Adrenal gland (tissue), 9 donors: ENCODE measurements at regions not wholly inside any gene's neighbourhood (a gene's known extent, or its start where the extent isn't known, plus 50 kb on each side); places are given as distances from the start of the nearest gene placed in this dataset.

Experiments used
- DNase-seq, 7 donors: peaks; one replicate each; pipeline ENCODE4 v3.0.0-alpha.2; 2019 to 2020
- H3K27ac ChIP-seq, 5 donors: fragments of 200-600 bp; sonication (generic) in 4 of 5; 1 replicate in 3 of 5; 2 replicates in 2 of 5; pipeline versions ENCODE4 v1.5.1 to v1.8.0; 2016 to 2020; ENCODE audit warnings: mild to moderate bottlenecking in 1 of 5
- H3K27me3 ChIP-seq: fragments of 200-600 bp; 2 replicates; pipeline ENCODE4 v1.8.0; 2021
- H3K36me3 ChIP-seq, 2 donors: fragments of 200-600 bp; replicated peaks in 1 of 2; 1 replicate in 1 of 2; 2 replicates in 1 of 2; pipeline versions ENCODE4 v1.5.1 to v1.8.0; 2018 to 2022
- H3K4me1 ChIP-seq, 2 donors: fragments of 200-600 bp; replicated peaks in 1 of 2; 1 replicate in 1 of 2; 2 replicates in 1 of 2; pipeline versions ENCODE4 v1.5.1 to v1.8.0; 2018 to 2021
- H3K4me3 ChIP-seq, 4 donors: fragments of 200-600 bp; sonication (generic) in 3 of 4; one replicate each; pipeline ENCODE4 v1.5.1; 2016 to 2018
- H3K9me3 ChIP-seq, 3 donors: fragments of 200-600 bp; sonication (generic) in 1 of 3; replicated peaks in 1 of 3; 1 replicate in 2 of 3; 2 replicates in 1 of 3; pipeline versions ENCODE4 v1.5.1 to v1.8.0; 2016 to 2021
- POLR2A ChIP-seq, 2 donors: fragments of 450-650 bp; IDR thresholded peaks; one replicate each; pipeline ENCODE4 v1.6.1; 2017; ENCODE audit warnings: antibody characterized with exemption in 2 of 2, mild to moderate bottlenecking in 2 of 2, moderate library complexity in 1 of 2
- WGBS, 4 donors: extraction: QIAGEN DNeasy Blood & Tissue Kit in 2 of 4; methylation state at CpG; one replicate each; pipeline versions ENCODE4 v1.1.5 to v1.1.7; 2013 to 2017; 5-methylcytosine and 5-hydroxymethylcytosine counted together
- intact Hi-C, 2 donors: fragments of 100-400 bp; cut with DNase I; formaldehyde crosslinking; loops; one replicate each; pipeline versions ENCODE4 v1.14.1 to v1.15.0; 2022 to 2023
- TF ChIP-seq, protein P1 (sequence below), 6 experiments: fragments of 450-650 bp in 4 of 6; fragments of 200-600 bp in 2 of 6; sonication (generic) in 1 of 6; IDR thresholded peaks; 1 replicate in 5 of 6; 2 replicates in 1 of 6; pipeline versions ENCODE4 v1.5.1 to v1.8.0; 2016 to 2021; ENCODE audit warnings: antibody characterized with exemption in 6 of 6, mild to moderate bottlenecking in 2 of 6, moderate library complexity in 1 of 6
- donor health status: healthy with polysubstance abuse.
- donor health status: Bipolar disorder and iron deficiency.
- donor health status: DM: yes; HTN: yes; CAD: no.
- donor health status: DM: no; HTN: no; CAD: no.
- donor health status: DM: no; HTN: no; CAD: no.

DNA sequence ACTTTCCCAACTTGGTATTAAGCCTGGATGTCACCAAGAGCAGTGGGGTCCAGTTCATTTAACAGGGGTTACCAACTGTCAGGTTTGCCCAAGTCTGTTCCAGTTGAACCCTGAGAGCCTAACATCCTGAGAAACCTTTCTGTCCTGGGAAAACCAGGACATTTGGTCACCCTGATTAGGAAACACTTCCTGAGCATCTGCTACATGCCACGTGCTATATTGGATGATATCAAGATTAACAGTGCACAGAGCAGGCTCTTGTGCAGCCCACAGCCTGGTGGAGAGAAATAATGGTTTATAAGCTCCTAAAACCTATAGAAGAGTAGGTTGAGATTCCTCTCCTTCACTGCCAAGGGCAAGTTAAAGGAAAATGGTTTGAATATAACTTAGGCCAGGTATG lies 102.9 kb upstream of the RAD23B start:
- Histone ChIP-seq H3K27me3 (no peaks in the 10 kb centered on the region), H3K4me3 (no peak overlapping the region), H3K36me3 (no peaks in the 10 kb centered on the region), H3K27ac (no peak overlapping the region), H3K4me1 (no peaks in the 10 kb centered on the region), H3K9me3 (no peaks in the 10 kb centered on the region)
- no peak for DNase-seq
- intact Hi-C loops = no loop called here
- 45 to 76% (median 62%) methylated on average over 1 of the region's 1 CpG for WGBS, 4 donors
- no peak for TF ChIP-seq POLR2A (IDR thresholded peaks at IDR 0.05)
- TF ChIP-seq, protein P1, sequence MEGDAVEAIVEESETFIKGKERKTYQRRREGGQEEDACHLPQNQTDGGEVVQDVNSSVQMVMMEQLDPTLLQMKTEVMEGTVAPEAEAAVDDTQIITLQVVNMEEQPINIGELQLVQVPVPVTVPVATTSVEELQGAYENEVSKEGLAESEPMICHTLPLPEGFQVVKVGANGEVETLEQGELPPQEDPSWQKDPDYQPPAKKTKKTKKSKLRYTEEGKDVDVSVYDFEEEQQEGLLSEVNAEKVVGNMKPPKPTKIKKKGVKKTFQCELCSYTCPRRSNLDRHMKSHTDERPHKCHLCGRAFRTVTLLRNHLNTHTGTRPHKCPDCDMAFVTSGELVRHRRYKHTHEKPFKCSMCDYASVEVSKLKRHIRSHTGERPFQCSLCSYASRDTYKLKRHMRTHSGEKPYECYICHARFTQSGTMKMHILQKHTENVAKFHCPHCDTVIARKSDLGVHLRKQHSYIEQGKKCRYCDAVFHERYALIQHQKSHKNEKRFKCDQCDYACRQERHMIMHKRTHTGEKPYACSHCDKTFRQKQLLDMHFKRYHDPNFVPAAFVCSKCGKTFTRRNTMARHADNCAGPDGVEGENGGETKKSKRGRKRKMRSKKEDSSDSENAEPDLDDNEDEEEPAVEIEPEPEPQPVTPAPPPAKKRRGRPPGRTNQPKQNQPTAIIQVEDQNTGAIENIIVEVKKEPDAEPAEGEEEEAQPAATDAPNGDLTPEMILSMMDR (IDR thresholded peaks at IDR 0.05) = no peak

DNA sequence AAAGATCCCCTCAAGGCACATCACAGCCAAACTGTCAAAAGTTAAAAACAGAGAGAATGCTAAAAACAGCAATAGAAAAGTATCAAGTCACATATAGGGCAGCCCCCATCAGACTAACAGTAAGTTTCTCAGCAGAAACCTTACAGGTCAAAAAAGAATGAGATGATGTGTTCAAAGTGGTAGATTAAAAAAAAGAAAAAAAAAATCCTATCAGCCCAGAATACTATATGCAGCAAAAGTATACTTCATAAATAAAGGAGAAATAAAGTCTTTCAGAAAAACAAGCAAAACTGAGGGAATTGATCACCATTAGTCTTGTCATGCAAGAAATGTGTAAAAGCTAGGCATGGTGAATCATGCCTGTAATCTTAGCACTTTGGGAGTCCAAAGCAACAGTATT lies 99.9 kb upstream of the RAD23B start:
- Histone ChIP-seq H3K4me1 (no peaks in the 10 kb centered on the region), H3K4me3 (no peak overlapping the region), H3K9me3 (no peaks in the 10 kb centered on the region), H3K27ac (no peak overlapping the region), H3K27me3 (no peaks in the 10 kb centered on the region), H3K36me3 (no peaks in the 10 kb centered on the region)
- TF ChIP-seq POLR2A (IDR thresholded peaks at IDR 0.05) = no peak
- TF ChIP-seq, protein P1 (IDR thresholded peaks at IDR 0.05) = no peak
- no peak for DNase-seq
- intact Hi-C loops = no loop called here

DNA sequence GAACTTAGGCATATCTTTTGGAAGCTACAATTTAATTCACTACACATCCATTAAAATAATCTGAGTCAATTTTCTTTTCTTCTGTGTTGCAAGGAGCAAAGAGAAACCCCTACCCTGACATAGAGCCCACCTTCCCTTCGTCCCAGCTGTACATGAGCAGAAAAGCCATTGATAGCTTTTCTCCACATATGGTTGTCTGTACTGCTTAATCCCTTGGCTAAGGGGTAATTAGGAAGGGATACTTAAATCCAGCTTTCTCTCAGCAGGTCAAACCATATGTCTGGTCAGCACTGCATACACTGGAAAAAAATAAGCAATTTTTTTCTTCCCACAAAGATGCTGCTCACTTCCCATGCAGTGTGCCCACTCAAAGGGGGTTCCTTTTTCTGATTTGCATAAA lies 94.7 kb upstream of the RAD23B start:
- no peak for DNase-seq
- WGBS, 4 donors = 93 to 98% (median 94%) methylated on average over 1 of the region's 1 CpG
- no peaks in the 10 kb centered on the region for H3K36me3 ChIP-seq
- intact Hi-C loops = no loop called here
- no peak for TF ChIP-seq POLR2A (IDR thresholded peaks at IDR 0.05)
- TF ChIP-seq, protein P1 (IDR thresholded peaks at IDR 0.05) = no peak
- H3K27me3 ChIP-seq = no peaks in the 10 kb centered on the region
- no peak overlapping the region for H3K27ac ChIP-seq
- H3K4me3 ChIP-seq = no peak overlapping the region
- H3K4me1 ChIP-seq = no peaks in the 10 kb centered on the region
- H3K9me3 ChIP-seq = no peaks in the 10 kb centered on the region

DNA sequence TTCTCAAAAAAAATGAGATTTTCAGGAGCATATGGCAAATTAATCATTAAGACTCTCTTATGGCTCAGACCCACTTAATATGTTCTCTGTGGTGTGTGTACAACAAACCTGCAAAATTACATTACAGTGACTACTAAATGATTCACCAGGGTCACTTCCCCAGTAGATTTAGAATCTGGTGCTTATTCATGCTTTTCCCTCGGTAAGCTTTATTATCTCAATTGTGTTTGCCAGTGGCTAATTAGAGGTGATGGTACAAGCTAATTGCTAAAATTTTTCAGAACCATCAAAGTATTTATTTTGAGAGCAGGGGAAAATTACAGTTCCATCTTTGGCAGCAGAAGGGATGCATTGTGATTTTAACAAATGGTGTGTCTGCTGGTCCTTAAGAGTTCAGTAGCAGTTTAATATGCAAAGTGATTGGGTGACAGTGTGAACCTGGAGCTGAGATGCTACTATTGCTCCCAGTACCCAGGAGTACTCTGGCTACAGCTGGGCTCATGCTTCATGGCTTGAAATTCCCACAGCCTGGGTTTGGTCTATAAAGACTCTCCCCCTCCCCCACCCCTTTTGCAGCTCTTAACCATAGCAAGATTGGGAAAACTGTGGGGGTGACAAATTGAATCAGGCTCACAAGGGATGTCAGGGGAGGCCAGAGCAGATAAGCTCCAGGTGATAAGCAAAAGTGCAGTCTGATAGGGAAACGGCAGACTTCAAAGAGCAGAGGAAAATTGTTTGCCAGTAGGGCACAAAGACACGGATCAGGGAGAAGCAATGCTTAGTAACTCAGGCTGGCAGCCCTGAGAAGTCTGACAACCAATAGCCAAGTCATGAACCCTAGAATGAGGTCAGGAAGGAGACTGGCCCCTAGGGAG lies 92.8 kb upstream of the RAD23B start:
- TF ChIP-seq, protein P1 (IDR thresholded peaks at IDR 0.05) = no peak
- TF ChIP-seq POLR2A (IDR thresholded peaks at IDR 0.05) = no peak
- DNase-seq = no peak
- no peaks in the 10 kb centered on the region for H3K27me3 ChIP-seq
- H3K4me1 ChIP-seq = no peaks in the 10 kb centered on the region
- H3K9me3 ChIP-seq = no peaks in the 10 kb centered on the region
- H3K4me3 ChIP-seq = no peak overlapping the region
- H3K36me3 ChIP-seq = no peaks in the 10 kb centered on the region
- no peak overlapping the region for H3K27ac ChIP-seq
- WGBS, 4 donors = 23 to 31% (median 27%) methylated on average over 3 of the region's 3 CpGs
- intact Hi-C loops = no loop called here
